Prostate gland (tissue), 2 donors: ENCODE measurements at regions not wholly inside any gene's neighbourhood (a gene's known extent, or its start where the extent isn't known, plus 50 kb on each side); places are given as distances from the start of the nearest gene placed in this dataset.
"Not testable (repeated sequence)": the region's sequence is repeated elsewhere in the genome, so short reads cannot be mapped to it uniquely, and the experiment has no call there.

ENCODE experiments used
- DNase-seq: peaks from one replicate; pipeline ENCODE4 v3.0.0-alpha.2; 2019; ENCODE audit warnings: low spot score
- H3K27ac ChIP-seq, 2 donors: fragments of 200-600 bp; sonication (generic); 2 replicates each; pipeline ENCODE4 v1.5.1; 2017 to 2019
- H3K27me3 ChIP-seq: fragments of 200-600 bp; sonication (generic); replicated peaks from 2 replicates; pipeline ENCODE4 v1.5.1; 2019; ENCODE audit not compliant: insufficient read depth
- H3K36me3 ChIP-seq, 2 donors: fragments of 200-600 bp; sonication (generic); 1 replicate in 1 of 2; 2 replicates in 1 of 2; pipeline versions ENCODE4 v1.5.1 to v1.8.1; 2017 to 2019
- H3K4me1 ChIP-seq: fragments of 200-600 bp; sonication (generic); replicated peaks from 2 replicates; pipeline ENCODE4 v1.5.1; 2019
- H3K4me3 ChIP-seq, 2 donors: fragments of 200-600 bp; sonication (generic); 2 replicates each; pipeline ENCODE4 v1.5.1; 2017 to 2019
- H3K9me3 ChIP-seq: fragments of 200-600 bp; sonication (generic); 2 replicates; pipeline ENCODE4 v1.5.1; 2017
- CTCF ChIP-seq, 4 experiments: fragments of 200-600 bp in 2 of 4; fragments of 450-650 bp in 2 of 4; sonication (generic) in 2 of 4; IDR thresholded peaks; 1 replicate in 3 of 4; 2 replicates in 1 of 4; pipeline ENCODE4 v1.5.1; 2016 to 2019; ENCODE audit warnings: antibody characterized with exemption in 4 of 4, mild to moderate bottlenecking in 2 of 4, moderate library complexity in 2 of 4
- POLR2A ChIP-seq: fragments of 450-650 bp; IDR thresholded peaks from one replicate; pipeline ENCODE4 v1.6.1; 2016; ENCODE audit warnings: antibody characterized with exemption, mild to moderate bottlenecking
- POLR2AphosphoS5 ChIP-seq: sonication (generic); formaldehyde crosslinking; IDR thresholded peaks from one replicate; pipeline ENCODE4 v1.6.1; 2017; ENCODE audit warnings: antibody characterized with exemption
- WGBS: methylation state at CpG from one replicate; pipeline ENCODE4 v1.1.5; 2018; 5-methylcytosine and 5-hydroxymethylcytosine counted together
- intact Hi-C: fragments of 100-400 bp; cut with DNase I; formaldehyde crosslinking; loops from one replicate; pipeline ENCODE4 v1.14.2; 2022

DNA sequence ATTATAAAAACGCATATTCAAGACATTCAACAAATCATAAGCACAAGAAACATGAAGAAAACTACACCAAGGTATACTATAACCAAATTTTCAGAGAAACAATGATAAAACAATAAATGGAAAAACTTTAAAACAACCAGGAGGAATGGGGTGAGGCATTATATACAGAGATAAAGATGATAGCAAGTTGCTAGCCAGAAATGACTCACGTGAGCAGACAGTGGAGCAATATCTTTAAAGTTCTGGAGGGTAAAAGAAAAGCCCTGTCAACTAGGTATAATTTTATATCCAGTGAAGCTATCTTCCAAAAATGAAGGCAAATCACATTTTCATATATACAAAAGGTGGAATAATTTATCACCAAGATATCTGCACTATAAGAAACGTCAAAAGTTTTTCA, 97.8 kb upstream of the PCED1B start:
- no peak for DNase-seq
- Histone ChIP-seq H3K27me3 (no peaks in the 10 kb centered on the region), H3K9me3 (no peaks in the 10 kb centered on the region), H3K4me3 (no peak overlapping the region), H3K4me1 (no peaks in the 10 kb centered on the region), H3K36me3 (no peaks in the 10 kb centered on the region), H3K27ac (no peak overlapping the region)
- 76% methylated on average over 3 of the region's 3 CpGs for WGBS
- intact Hi-C loops = no loop called here
- TF ChIP-seq POLR2AphosphoS5 (no peak), POLR2A (no peak)

DNA sequence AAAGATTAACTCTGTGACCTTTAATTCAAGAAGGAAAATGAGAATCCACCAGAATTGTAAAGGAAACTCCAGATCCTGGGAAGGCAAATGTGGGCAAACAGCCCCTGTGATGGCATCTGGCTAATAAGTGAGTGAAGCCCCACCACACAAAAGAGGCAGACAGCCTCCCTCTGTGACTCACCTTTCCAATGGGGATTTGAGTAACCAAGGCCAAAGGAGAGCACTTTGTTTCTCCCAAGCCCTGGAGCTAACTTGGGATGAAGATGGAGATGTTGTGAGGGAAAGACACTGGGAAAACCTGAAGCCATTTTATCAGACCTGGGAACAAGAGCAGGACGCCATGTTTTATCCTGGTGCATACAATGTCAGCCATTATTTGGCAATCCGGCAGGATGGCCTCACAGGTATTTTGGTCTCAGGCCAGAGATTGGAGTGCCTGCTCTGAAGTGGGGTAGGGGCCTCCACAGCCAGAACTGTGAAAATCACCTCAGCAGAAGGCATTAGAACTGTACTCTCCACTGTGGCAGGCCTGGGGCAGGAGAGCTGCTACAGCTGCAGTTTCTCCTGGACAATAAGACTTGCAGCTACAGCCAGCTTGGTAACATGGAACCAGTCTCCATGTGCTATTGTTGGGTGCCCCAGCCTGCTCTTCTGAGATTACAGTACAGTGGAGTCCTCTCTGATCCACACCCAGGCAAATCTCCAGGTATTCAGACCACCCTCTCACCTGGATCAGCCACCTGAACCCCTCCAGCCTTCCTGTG, 96.6 kb upstream of the PCED1B start:
- TF ChIP-seq POLR2A = no peak
- no peak for TF ChIP-seq POLR2AphosphoS5
- no peak for TF ChIP-seq CTCF (IDR thresholded peaks at IDR 0.05)
- no peak for DNase-seq
- intact Hi-C loops = no loop called here
- no peak overlapping the region for H3K4me3 ChIP-seq
- no peaks in the 10 kb centered on the region for H3K36me3 ChIP-seq
- H3K27me3 ChIP-seq = no peaks in the 10 kb centered on the region
- no peak overlapping the region for H3K27ac ChIP-seq
- H3K9me3 ChIP-seq = no peaks in the 10 kb centered on the region
- WGBS = 84% methylated on average over 2 of the region's 2 CpGs
- H3K4me1 ChIP-seq = no peaks in the 10 kb centered on the region

DNA sequence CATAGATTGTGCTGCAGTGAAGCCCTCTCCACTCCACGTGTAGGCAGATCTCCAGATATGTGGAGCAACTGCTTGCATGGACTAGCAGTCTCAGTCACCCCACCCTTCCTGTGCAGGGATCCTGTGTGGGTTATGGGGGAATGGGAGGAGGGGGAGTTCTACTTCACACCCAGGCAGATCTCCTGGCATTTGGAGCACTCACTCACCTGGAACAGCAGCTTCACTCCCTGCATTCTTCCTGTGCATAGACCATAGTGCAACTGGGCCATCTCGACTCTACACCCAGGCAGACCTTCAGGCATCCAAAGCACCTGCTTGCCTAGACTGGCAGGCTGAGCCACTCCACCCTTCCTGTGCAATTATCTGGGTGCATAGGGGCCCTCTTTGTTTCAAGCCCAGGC, 96.0 kb upstream of the PCED1B start:
- Histone ChIP-seq H3K4me1 (no peaks in the 10 kb centered on the region), H3K36me3 (no peaks in the 10 kb centered on the region), H3K9me3 (no peaks in the 10 kb centered on the region), H3K4me3 (no peak overlapping the region), H3K27ac (no peak overlapping the region), H3K27me3 (no peaks in the 10 kb centered on the region)
- no peak for DNase-seq
- TF ChIP-seq CTCF (IDR thresholded peaks at IDR 0.05) = no peak
- TF ChIP-seq POLR2A = no peak
- TF ChIP-seq POLR2AphosphoS5 = no peak
- 75% methylated on average over 2 of the region's 2 CpGs for WGBS
- intact Hi-C loops = no loop called here

- TF ChIP-seq CTCF (IDR thresholded peaks at IDR 0.05) (peak; percentile 23 to 72 (median 46)), POLR2A (no peak), POLR2AphosphoS5 (no peak)
- no peak overlapping the region for H3K4me3 ChIP-seq
- H3K36me3 ChIP-seq = no peaks in the 10 kb centered on the region
- 47% methylated on average over 7 of the region's 7 CpGs for WGBS
- intact Hi-C loops = no loop called here
- H3K27me3 ChIP-seq = no peaks in the 10 kb centered on the region
- peak; percentile 20 for DNase-seq
- no peaks in the 10 kb centered on the region for H3K9me3 ChIP-seq
- no peak overlapping the region for H3K27ac ChIP-seq
- no peaks in the 10 kb centered on the region for H3K4me1 ChIP-seq
Observed at GRCh38 chr12:46983959-46984841, 95.2 kb upstream of the PCED1B start.

DNA sequence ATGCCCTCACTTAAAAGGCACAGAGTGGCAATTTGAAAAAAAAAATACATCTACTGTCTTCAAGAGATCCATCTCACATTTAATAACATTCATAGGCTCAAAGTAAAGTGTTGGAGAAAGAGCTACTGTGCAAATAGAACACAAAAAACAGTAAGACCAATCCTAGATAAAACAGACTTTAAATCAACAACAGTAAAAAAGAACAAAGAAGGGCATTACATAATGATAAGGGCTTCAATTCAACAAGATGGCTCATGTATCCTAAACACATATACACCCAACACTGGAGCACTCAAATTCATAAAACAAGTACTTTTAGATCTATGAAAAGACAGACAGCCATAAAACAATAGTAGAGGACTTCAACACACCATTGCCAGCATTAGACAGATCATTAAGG, 93.6 kb upstream of the PCED1B start:
- TF ChIP-seq POLR2A (no peak), CTCF (IDR thresholded peaks at IDR 0.05) (no peak), POLR2AphosphoS5 (no peak)
- DNase-seq = no peak
- no peaks in the 10 kb centered on the region for H3K27me3 ChIP-seq
- H3K36me3 ChIP-seq = no peaks in the 10 kb centered on the region
- no peaks in the 10 kb centered on the region for H3K4me1 ChIP-seq
- H3K27ac ChIP-seq = no peak overlapping the region
- intact Hi-C loops = no loop called here
- no peak overlapping the region for H3K4me3 ChIP-seq
- H3K9me3 ChIP-seq = no peaks in the 10 kb centered on the region

DNA sequence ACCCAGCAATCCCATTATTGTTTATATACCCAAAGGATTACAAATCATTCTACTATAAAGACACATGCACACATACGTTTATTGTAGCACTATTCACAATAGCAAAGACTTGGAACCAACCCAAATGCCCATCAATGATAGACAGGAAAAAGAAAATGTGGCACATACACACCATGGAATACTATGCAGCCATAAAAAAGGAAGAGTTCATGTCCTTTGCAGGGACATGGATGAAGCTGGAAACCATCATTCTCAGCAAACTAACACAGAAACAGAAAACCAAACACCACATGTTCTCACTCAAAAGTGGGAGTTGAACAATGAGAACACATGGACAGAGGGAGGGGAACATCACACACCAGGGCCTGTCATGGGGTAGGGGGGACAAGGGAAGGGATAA, 91.3 kb upstream of the PCED1B start:
- H3K36me3 ChIP-seq, H3K27me3 ChIP-seq, H3K9me3 ChIP-seq, H3K4me1 ChIP-seq, DNase-seq, H3K27ac ChIP-seq, intact Hi-C loops, H3K4me3 ChIP-seq: not testable (repeated sequence)
- WGBS = 41% methylated on average over 1 of the region's 1 CpG
